ENCODE measurements at regions not wholly inside any gene's neighbourhood (a gene's known extent, or its start where the extent isn't known, plus 50 kb on each side); places are given as distances from the start of the nearest gene placed in this dataset.

GRCh38 chr16:35180970-35181369 is 1721.6 kb downstream of the TP53TG3F start (continued):
- no peak for TF ChIP-seq AFF1 (IDR thresholded peaks at IDR 0.05; ENCODE audit: low read depth in 1 of 2, partially characterized antibody in 2 of 2)
- TF ChIP-seq HCFC1 (IDR thresholded peaks at IDR 0.05; ENCODE audit: low read depth, low read length) = no peak

DNA sequence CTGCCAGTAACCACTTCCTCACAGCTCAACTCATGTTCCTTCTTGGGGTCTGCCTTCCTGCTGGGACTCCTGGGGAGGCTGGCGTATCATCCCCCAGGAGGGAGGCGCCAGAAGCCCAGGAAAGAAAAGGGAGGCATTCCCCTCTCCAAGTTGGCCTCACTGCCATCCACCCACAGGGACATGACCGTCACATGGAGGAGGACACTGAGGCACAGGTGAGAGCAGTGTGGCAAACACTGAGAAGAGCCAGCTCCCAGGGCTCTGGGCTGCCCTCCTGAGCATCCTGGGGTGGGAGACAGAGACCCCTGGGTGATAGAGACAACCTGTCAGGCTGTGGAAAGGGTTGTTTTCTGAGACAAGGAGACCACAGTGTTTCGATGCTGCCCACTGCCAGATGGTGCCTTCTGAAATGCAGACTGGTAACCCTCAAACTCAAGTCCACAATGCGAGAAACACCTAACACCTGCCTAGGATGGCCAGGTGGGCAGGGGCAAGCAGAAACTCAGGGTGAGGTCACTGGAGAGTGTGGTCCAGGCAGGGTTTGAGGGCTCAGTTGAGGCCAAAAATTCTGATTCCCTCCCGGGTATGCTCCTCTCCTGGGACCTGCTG is 1722.1 kb downstream of the TP53TG3F start:
- Histone ChIP-seq H3K4me3 (no peak overlapping the region), H3K27ac (ENCODE audit: extremely low read depth, low read depth, low read length) (no peak overlapping the region), H3K9me3 (replicated peaks; ENCODE audit: control insufficient read depth, insufficient read depth, low read depth, low read length) (no peaks in the 10 kb centered on the region), H3K4me2 (ENCODE audit: insufficient read depth, low read length) (no peak overlapping the region), H3K79me2 (ENCODE audit: control insufficient read depth, insufficient read depth, low read length) (no peaks in the 10 kb centered on the region), H2AFZ (ENCODE audit: low read depth, low read length) (no peak overlapping the region), H4K20me1 (replicated peaks; ENCODE audit: control insufficient read depth, insufficient read depth, low read length) (no peaks in the 10 kb centered on the region), H3K27me3 (ENCODE audit: control insufficient read depth in 2 of 2, insufficient read depth in 2 of 2, low read length in 2 of 2) (no peaks in the 10 kb centered on the region), H3K36me3 (ENCODE audit: control insufficient read depth, insufficient read depth, low read length) (no peaks in the 10 kb centered on the region), H3K9me1 (ENCODE audit: control insufficient read depth, insufficient read depth, low read length) (no peaks in the 10 kb centered on the region), H3K4me1 (replicated peaks in 1 of 2; ENCODE audit: control insufficient read depth in 2 of 2, insufficient read depth in 2 of 2, low read length in 2 of 2) (no peaks in the 10 kb centered on the region), H3K9ac (ENCODE audit: insufficient read depth in 1 of 2, low read depth in 2 of 2, low read length in 2 of 2) (no peak overlapping the region)
- ChIA-PET CTCF (ENCODE audit: low intra/inter-chr PET ratio) (no interaction called here), POLR2A (no interaction called here)
- in situ Hi-C loops (cut with MboI) = no loop called here
- no peak for ATAC-seq
- WGBS (ENCODE audit: insufficient coverage, low coverage, missing lambda C conversion rate) = 0% methylated on average over 6 of the region's 6 CpGs
- intact Hi-C loops (cut with micrococcal nuclease) = no loop called here
- FAIRE-seq = no peak
- no TSS peak for BruUV-seq (replicated peaks)
- DNase-seq (ENCODE audit: extremely low read depth in 1 of 4, low spot score in 3 of 4) = no peak
- TF ChIP-seq ZBTB49 (CRISPR knock-in tag; IDR thresholded peaks at IDR 0.05; ENCODE audit: borderline replicate concordance) (no peak), NBN (IDR thresholded peaks at IDR 0.05; ENCODE audit: low read depth) (no peak)
- TF ChIP-seq, protein P1, sequence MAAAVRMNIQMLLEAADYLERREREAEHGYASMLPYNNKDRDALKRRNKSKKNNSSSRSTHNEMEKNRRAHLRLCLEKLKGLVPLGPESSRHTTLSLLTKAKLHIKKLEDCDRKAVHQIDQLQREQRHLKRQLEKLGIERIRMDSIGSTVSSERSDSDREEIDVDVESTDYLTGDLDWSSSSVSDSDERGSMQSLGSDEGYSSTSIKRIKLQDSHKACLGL (CRISPR knock-in tag; IDR thresholded peaks at IDR 0.05; ENCODE audit: borderline replicate concordance, poor library complexity, severe bottlenecking) = no peak

Data from K562 (cell line).